Adrenal gland (tissue), 9 donors: ENCODE measurements at regions not wholly inside any gene's neighbourhood (a gene's known extent, or its start where the extent isn't known, plus 50 kb on each side); places are given as distances from the start of the nearest gene placed in this dataset.

ENCODE experiments used
- DNase-seq, 7 donors: peaks; one replicate each; pipeline ENCODE4 v3.0.0-alpha.2; 2019 to 2020
- H3K27ac ChIP-seq, 5 donors: fragments of 200-600 bp; sonication (generic) in 4 of 5; 1 replicate in 3 of 5; 2 replicates in 2 of 5; pipeline versions ENCODE4 v1.5.1 to v1.8.0; 2016 to 2020; ENCODE audit warnings: mild to moderate bottlenecking in 1 of 5
- H3K27me3 ChIP-seq: fragments of 200-600 bp; 2 replicates; pipeline ENCODE4 v1.8.0; 2021
- H3K36me3 ChIP-seq, 2 donors: fragments of 200-600 bp; replicated peaks in 1 of 2; 1 replicate in 1 of 2; 2 replicates in 1 of 2; pipeline versions ENCODE4 v1.5.1 to v1.8.0; 2018 to 2022
- H3K4me1 ChIP-seq, 2 donors: fragments of 200-600 bp; replicated peaks in 1 of 2; 1 replicate in 1 of 2; 2 replicates in 1 of 2; pipeline versions ENCODE4 v1.5.1 to v1.8.0; 2018 to 2021
- H3K4me3 ChIP-seq, 4 donors: fragments of 200-600 bp; sonication (generic) in 3 of 4; one replicate each; pipeline ENCODE4 v1.5.1; 2016 to 2018
- H3K9me3 ChIP-seq, 3 donors: fragments of 200-600 bp; sonication (generic) in 1 of 3; replicated peaks in 1 of 3; 1 replicate in 2 of 3; 2 replicates in 1 of 3; pipeline versions ENCODE4 v1.5.1 to v1.8.0; 2016 to 2021
- CTCF ChIP-seq, 6 experiments: fragments of 450-650 bp in 4 of 6; fragments of 200-600 bp in 2 of 6; sonication (generic) in 1 of 6; IDR thresholded peaks; 1 replicate in 5 of 6; 2 replicates in 1 of 6; pipeline versions ENCODE4 v1.5.1 to v1.8.0; 2016 to 2021; ENCODE audit warnings: antibody characterized with exemption in 6 of 6, mild to moderate bottlenecking in 2 of 6, moderate library complexity in 1 of 6
- POLR2A ChIP-seq, 2 donors: fragments of 450-650 bp; IDR thresholded peaks; one replicate each; pipeline ENCODE4 v1.6.1; 2017; ENCODE audit warnings: antibody characterized with exemption in 2 of 2, mild to moderate bottlenecking in 2 of 2, moderate library complexity in 1 of 2
- WGBS, 4 donors: extraction: QIAGEN DNeasy Blood & Tissue Kit in 2 of 4; methylation state at CpG; one replicate each; pipeline versions ENCODE4 v1.1.5 to v1.1.7; 2013 to 2017; 5-methylcytosine and 5-hydroxymethylcytosine counted together
- intact Hi-C, 2 donors: fragments of 100-400 bp; cut with DNase I; formaldehyde crosslinking; loops; one replicate each; pipeline versions ENCODE4 v1.14.1 to v1.15.0; 2022 to 2023
- donor health status: healthy with polysubstance abuse.
- donor health status: Bipolar disorder and iron deficiency.
- donor health status: DM: yes; HTN: yes; CAD: no.
- donor health status: DM: no; HTN: no; CAD: no.
- donor health status: DM: no; HTN: no; CAD: no.

- DNase-seq: no peak
- Histone ChIP-seq H3K9me3 (no peaks in the 10 kb centered on the region), H3K27me3 (no peaks in the 10 kb centered on the region), H3K4me1 (no peaks in the 10 kb centered on the region), H3K4me3 (no peak overlapping the region), H3K36me3 (no peaks in the 10 kb centered on the region), H3K27ac (no peak overlapping the region)
- TF ChIP-seq POLR2A (IDR thresholded peaks at IDR 0.05) (no peak), CTCF (IDR thresholded peaks at IDR 0.05) (no peak)
- intact Hi-C loops: no loop called here
- 67 to 78% (median 77%) methylated on average over 6 of the region's 6 CpGs for WGBS, 4 donors
These were observed 302.6 kb upstream of the SP4 start for GRCh38 chr7:21125297-21125696.

GRCh38 chr7:21128062-21128817 is 299.6 kb upstream of the SP4 start:
- Histone ChIP-seq H3K9me3 (no peaks in the 10 kb centered on the region), H3K36me3 (no peaks in the 10 kb centered on the region), H3K4me1 (no peaks in the 10 kb centered on the region), H3K4me3 (no peak overlapping the region), H3K27me3 (no peaks in the 10 kb centered on the region), H3K27ac (no peak overlapping the region)
- 10 to 12% (median 11%) methylated on average over 8 of the region's 8 CpGs for WGBS, 4 donors
- DNase-seq: peak in 6 of 7 donors; percentile 18 to 52 (median 26)
- intact Hi-C loops: no loop called here
- no peak for TF ChIP-seq CTCF (IDR thresholded peaks at IDR 0.05)
- TF ChIP-seq POLR2A (IDR thresholded peaks at IDR 0.05): no peak

- DNase-seq: no peak
- H3K4me1 ChIP-seq: no peaks in the 10 kb centered on the region
- intact Hi-C loops: no loop called here
- no peak for TF ChIP-seq CTCF (IDR thresholded peaks at IDR 0.05)
- no peak for TF ChIP-seq POLR2A (IDR thresholded peaks at IDR 0.05)
- no peak overlapping the region for H3K4me3 ChIP-seq
- no peaks in the 10 kb centered on the region for H3K36me3 ChIP-seq
- H3K27ac ChIP-seq: no peak overlapping the region
- no peaks in the 10 kb centered on the region for H3K9me3 ChIP-seq
- no peaks in the 10 kb centered on the region for H3K27me3 ChIP-seq
- WGBS, 4 donors: 61 to 76% (median 67%) methylated on average over 1 of the region's 1 CpG
These were observed 296.0 kb upstream of the SP4 start for GRCh38 chr7:21131897-21132296.

GRCh38 chr7:21134631-21135030 is 293.3 kb upstream of the SP4 start:
- intact Hi-C loops: no loop called here
- WGBS, 4 donors: 57 to 77% (median 63%) methylated on average over 2 of the region's 2 CpGs
- no peaks in the 10 kb centered on the region for H3K36me3 ChIP-seq
- H3K4me1 ChIP-seq: no peaks in the 10 kb centered on the region
- DNase-seq: no peak
- TF ChIP-seq CTCF (IDR thresholded peaks at IDR 0.05) (no peak), POLR2A (IDR thresholded peaks at IDR 0.05) (no peak)
- no peak overlapping the region for H3K4me3 ChIP-seq
- H3K9me3 ChIP-seq: no peaks in the 10 kb centered on the region
- H3K27ac ChIP-seq: no peak overlapping the region
- no peaks in the 10 kb centered on the region for H3K27me3 ChIP-seq
